Osteoblast (primary cell): ENCODE measurements at regions not wholly inside any gene's neighbourhood (a gene's known extent, or its start where the extent isn't known, plus 50 kb on each side); places are given as distances from the start of the nearest gene placed in this dataset.
A peak's percentile ranks its signal among the peaks of the same experiment; 100 is the strongest.

Experiments used
- DNase-seq: peaks from one replicate; pipeline ENCODE4 v3.0.0; 2011; ENCODE audit warnings: low spot score, mixed read lengths; ENCODE audit not compliant: insufficient read length; ENCODE audit errors: missing footprints
- H2AFZ ChIP-seq: 2 replicates; pipeline ENCODE4 v1.6.0; 2011; ENCODE audit warnings: mild to moderate bottlenecking, low read length
- H3K27ac ChIP-seq: 2 replicates; pipeline ENCODE4 v1.5.1; 2011; ENCODE audit warnings: mild to moderate bottlenecking, low read depth, low read length, moderate library complexity
- H3K27me3 ChIP-seq: 2 replicates; pipeline ENCODE4 v1.6.0; 2012; ENCODE audit warnings: mild to moderate bottlenecking, control low read depth, inconsistent platforms, low read length, moderate library complexity; ENCODE audit not compliant: insufficient read depth
- H3K36me3 ChIP-seq: 2 replicates; pipeline ENCODE4 v1.5.1; 2011; ENCODE audit warnings: mild to moderate bottlenecking, low read length, control low read depth, moderate library complexity; ENCODE audit not compliant: insufficient read depth
- H3K4me1 ChIP-seq: 2 replicates; pipeline ENCODE4 v1.5.1; 2011; ENCODE audit warnings: mild to moderate bottlenecking, low read length, control low read depth, moderate library complexity; ENCODE audit not compliant: insufficient read depth
- H3K4me2 ChIP-seq: 2 replicates; pipeline ENCODE4 v1.6.0; 2011; ENCODE audit warnings: mild to moderate bottlenecking, low read length; ENCODE audit not compliant: insufficient read depth
- H3K4me3 ChIP-seq: fragments of 200-600 bp; sonication (generic); 3 replicates; pipeline ENCODE4 v1.5.1; 2012; ENCODE audit warnings: mild to moderate bottlenecking, low read length, inconsistent platforms; ENCODE audit not compliant: insufficient read depth
- H3K79me2 ChIP-seq: 2 replicates; pipeline ENCODE4 v1.6.0; 2012; ENCODE audit warnings: mild to moderate bottlenecking, low read length, control low read depth, inconsistent platforms; ENCODE audit not compliant: insufficient read depth
- H3K9me3 ChIP-seq: 2 replicates; pipeline ENCODE4 v1.5.1; 2011; ENCODE audit warnings: low read depth, low read length, control low read depth
- H4K20me1 ChIP-seq: 2 replicates; pipeline ENCODE4 v1.6.0; 2012; ENCODE audit warnings: mild to moderate bottlenecking, low read length, control low read depth; ENCODE audit not compliant: insufficient read depth
- TF ChIP-seq, protein P1 (sequence below): IDR thresholded peaks from 2 replicates; pipeline ENCODE4 v1.5.1; 2011; ENCODE audit warnings: mild to moderate bottlenecking, low read depth, low read length, moderate library complexity; ENCODE audit errors: extremely low read depth

DNA sequence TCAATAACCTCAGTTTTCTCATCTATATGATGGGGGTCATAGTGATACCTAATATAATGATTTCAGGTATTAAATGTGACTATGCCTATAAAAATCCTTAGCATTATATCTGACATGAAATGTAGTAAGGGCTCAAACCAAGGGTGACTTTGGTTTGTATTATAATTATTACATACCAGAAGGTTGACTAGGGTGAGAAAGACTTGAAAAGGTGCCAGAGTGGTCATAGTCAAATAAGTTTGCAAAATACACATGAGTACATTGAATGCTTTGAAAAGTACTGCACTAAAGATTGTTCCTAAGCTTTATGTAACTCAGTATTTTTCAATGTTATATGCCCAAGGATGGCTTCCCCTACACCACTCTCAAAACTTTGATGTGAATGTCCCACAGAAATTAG is 297.2 kb downstream of the ARPP21 start:
- Histone ChIP-seq H3K9me3 (no peaks in the 10 kb centered on the region), H3K36me3 (no peaks in the 10 kb centered on the region), H3K27ac (no peak overlapping the region), H3K27me3 (no peaks in the 10 kb centered on the region), H3K4me2 (no peak overlapping the region), H3K79me2 (no peaks in the 10 kb centered on the region), H2AFZ (no peak overlapping the region), H4K20me1 (no peaks in the 10 kb centered on the region), H3K4me3 (no peak overlapping the region), H3K4me1 (peaks cover 11% of the 10 kb centered on the region)
- TF ChIP-seq, protein P1, sequence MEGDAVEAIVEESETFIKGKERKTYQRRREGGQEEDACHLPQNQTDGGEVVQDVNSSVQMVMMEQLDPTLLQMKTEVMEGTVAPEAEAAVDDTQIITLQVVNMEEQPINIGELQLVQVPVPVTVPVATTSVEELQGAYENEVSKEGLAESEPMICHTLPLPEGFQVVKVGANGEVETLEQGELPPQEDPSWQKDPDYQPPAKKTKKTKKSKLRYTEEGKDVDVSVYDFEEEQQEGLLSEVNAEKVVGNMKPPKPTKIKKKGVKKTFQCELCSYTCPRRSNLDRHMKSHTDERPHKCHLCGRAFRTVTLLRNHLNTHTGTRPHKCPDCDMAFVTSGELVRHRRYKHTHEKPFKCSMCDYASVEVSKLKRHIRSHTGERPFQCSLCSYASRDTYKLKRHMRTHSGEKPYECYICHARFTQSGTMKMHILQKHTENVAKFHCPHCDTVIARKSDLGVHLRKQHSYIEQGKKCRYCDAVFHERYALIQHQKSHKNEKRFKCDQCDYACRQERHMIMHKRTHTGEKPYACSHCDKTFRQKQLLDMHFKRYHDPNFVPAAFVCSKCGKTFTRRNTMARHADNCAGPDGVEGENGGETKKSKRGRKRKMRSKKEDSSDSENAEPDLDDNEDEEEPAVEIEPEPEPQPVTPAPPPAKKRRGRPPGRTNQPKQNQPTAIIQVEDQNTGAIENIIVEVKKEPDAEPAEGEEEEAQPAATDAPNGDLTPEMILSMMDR, result no peak
- no peak for DNase-seq

DNA sequence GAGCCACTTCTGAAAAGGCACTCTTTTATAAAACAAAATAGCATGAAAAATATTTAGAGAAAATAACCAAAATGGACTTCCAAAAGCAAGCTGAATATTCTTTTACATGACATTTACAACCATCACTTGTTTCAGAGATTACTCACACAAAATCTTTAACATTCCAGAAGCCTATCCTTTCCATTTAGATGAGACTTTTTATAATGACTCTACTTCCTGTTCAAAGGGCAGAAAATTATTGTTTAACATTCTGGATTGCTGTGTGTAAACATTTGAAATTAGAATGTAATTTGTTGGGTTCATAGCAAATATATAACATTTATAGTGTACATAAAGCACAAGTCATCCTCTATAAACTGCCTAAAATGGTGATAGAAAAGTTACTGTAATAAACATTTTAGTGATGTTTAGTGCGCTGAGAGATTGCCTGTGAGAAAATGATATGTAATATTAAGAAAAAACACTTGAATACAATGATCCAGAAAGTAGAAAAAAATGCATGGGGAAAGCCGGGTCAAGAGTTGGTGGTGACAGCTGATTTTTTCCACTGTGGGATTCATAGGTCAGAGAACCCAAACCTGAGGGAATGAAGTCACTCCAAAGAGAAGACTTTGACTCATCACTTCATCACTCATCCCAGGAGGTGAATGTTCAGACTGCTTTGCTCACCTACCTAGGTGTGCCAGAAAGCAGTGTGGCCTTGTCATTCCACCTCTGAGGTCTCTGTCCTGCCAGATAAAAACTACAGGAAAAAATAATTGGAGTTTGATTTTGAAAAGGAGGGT is 305.8 kb downstream of the ARPP21 start:
- DNase-seq, result peak; percentile 32
- H2AFZ ChIP-seq, result no peak overlapping the region
- TF ChIP-seq, protein P1, result no peak
- H3K9me3 ChIP-seq, result no peaks in the 10 kb centered on the region
- H3K27ac ChIP-seq, result no peak overlapping the region
- H4K20me1 ChIP-seq, result no peaks in the 10 kb centered on the region
- no peaks in the 10 kb centered on the region for H3K36me3 ChIP-seq
- no peak overlapping the region for H3K4me2 ChIP-seq
- H3K79me2 ChIP-seq, result no peaks in the 10 kb centered on the region
- no peaks in the 10 kb centered on the region for H3K27me3 ChIP-seq
- H3K4me3 ChIP-seq, result no peak overlapping the region
- no peaks in the 10 kb centered on the region for H3K4me1 ChIP-seq

DNA sequence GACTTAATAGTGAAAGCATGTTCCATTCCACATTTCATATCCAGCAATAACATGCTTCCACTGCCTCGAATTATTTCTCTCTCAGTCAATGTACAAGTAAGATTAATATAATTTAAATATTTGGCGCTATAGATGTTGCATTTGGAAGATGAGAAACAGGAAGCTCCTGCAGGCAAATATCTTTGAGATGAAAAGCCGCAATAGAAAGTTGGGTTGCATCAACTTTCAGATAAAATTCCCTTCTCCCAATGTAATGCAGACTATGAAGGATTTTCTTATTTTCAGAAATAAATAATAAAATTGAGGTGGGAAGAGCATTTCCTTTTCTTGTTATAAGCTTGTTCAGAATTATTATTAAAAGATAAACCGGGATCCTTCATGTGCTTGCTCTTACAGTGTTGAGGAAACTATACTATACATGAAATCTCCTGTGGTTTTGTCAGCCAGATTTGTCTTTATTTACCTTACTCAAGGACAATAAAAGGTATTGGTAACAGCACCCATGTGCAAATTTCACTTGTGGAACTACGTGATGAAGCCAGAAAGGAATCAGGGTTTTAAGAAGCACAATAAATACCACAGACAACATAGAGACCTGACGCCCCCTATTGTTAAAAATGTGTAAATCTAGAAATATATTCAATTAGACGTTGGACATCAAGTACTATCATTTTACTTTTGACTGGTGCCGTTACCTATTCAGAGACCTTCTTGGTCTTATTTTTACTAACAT is 307.0 kb downstream of the ARPP21 start:
- TF ChIP-seq, protein P1, result peak; percentile 49
- H3K4me1 ChIP-seq, result no peaks in the 10 kb centered on the region
- H4K20me1 ChIP-seq, result no peaks in the 10 kb centered on the region
- H3K4me2 ChIP-seq, result no peak overlapping the region
- H3K9me3 ChIP-seq, result no peaks in the 10 kb centered on the region
- no peak overlapping the region for H2AFZ ChIP-seq
- H3K4me3 ChIP-seq, result no peak overlapping the region
- no peak for DNase-seq
- H3K36me3 ChIP-seq, result no peaks in the 10 kb centered on the region
- H3K27me3 ChIP-seq, result no peaks in the 10 kb centered on the region
- no peaks in the 10 kb centered on the region for H3K79me2 ChIP-seq
- no peak overlapping the region for H3K27ac ChIP-seq

DNA sequence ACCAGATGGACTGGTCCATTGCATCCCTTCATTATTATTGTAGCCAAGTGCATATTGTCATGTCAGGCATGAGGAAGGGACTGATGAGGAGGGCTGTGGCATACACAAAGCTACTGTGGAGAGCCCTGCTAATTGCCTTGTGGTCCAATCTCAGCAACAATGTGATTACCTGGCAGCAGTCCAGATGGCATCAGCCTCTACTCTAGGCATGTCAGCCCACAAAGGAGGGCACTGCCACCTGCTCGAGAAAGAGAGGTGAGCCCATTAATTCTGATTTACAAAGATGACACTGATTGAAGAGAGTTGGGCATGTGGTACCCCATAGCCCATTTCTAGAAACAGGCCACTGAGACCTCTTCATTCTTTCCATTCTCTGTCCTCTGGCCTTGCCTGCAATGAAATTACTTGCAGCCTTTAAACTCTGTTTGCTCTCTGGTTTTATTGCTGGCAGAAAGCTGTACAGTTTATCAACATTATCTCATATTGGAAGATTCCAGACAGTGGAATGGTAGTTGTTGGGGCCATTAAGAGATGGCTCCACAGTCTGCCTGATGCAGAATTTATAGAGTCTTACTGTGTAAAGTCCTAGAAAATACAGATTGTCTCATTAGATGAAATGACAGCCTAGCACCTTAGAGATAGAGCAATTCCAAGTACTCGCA is 307.7 kb downstream of the ARPP21 start:
- H3K27me3 ChIP-seq, result no peaks in the 10 kb centered on the region
- no peak overlapping the region for H2AFZ ChIP-seq
- no peaks in the 10 kb centered on the region for H4K20me1 ChIP-seq
- H3K36me3 ChIP-seq, result no peaks in the 10 kb centered on the region
- TF ChIP-seq, protein P1, result no peak
- DNase-seq, result no peak
- no peak overlapping the region for H3K4me3 ChIP-seq
- H3K4me2 ChIP-seq, result no peak overlapping the region
- H3K9me3 ChIP-seq, result no peaks in the 10 kb centered on the region
- no peaks in the 10 kb centered on the region for H3K4me1 ChIP-seq
- no peak overlapping the region for H3K27ac ChIP-seq
- no peaks in the 10 kb centered on the region for H3K79me2 ChIP-seq
